ENCODE measurements at regions not wholly inside any gene's neighbourhood (a gene's known extent, or its start where the extent isn't known, plus 50 kb on each side); places are given as distances from the start of the nearest gene placed in this dataset.

- WGBS, 2 experiments (ENCODE audit: low coverage in 1 of 2, low lambda C conversion rate in 2 of 2, missing lambda C conversion rate in 2 of 2) = 51 to 66% methylated on average over 5 of the region's 5 CpGs
Measured at GRCh38 chr10:130230036-130230435, 93.8 kb downstream of the GLRX3 start.

GRCh38 chr10:130230611-130231010, 94.4 kb downstream of the GLRX3 start:
- Histone ChIP-seq H2AFZ (no peak overlapping the region), H3K9me2 (ENCODE audit: insufficient read depth) (no peaks in the 10 kb centered on the region), H3K79me2 (ENCODE audit: insufficient read depth) (no peaks in the 10 kb centered on the region), H3K27me3 (replicated peaks; ENCODE audit: insufficient read depth) (no peaks in the 10 kb centered on the region), H3K4me1 (ENCODE audit: insufficient read depth) (no peaks in the 10 kb centered on the region), H4K20me1 (ENCODE audit: insufficient read depth) (no peaks in the 10 kb centered on the region), H3K9ac (no peak overlapping the region), H3F3A (ENCODE audit: insufficient read depth) (no peaks in the 10 kb centered on the region), H3K9me3 (ENCODE audit: low read depth) (no peaks in the 10 kb centered on the region), H3K4me3 (no peak overlapping the region), H3K27ac (no peak overlapping the region), H3K4me2 (ENCODE audit: unreplicated experiment) (no peak overlapping the region), H3K36me3 (ENCODE audit: low read depth) (no peaks in the 10 kb centered on the region)
- 27 to 29% methylated on average over 6 of the region's 6 CpGs for WGBS, 2 experiments (ENCODE audit: low coverage in 1 of 2, low lambda C conversion rate in 2 of 2, missing lambda C conversion rate in 2 of 2)
- in situ Hi-C loops (cut with MboI) = no loop called here
- no peak for DNase-seq
- no peak for TF ChIP-seq EZH2 (IDR thresholded peaks at IDR 0.05; ENCODE audit: insufficient read depth, poor library complexity, severe bottlenecking)
- TF ChIP-seq EZH2phosphoT487 (IDR thresholded peaks at IDR 0.05; ENCODE audit: insufficient read depth, low read depth) = no peak

More at GRCh38 chr10:130230036-130230435, 93.8 kb downstream of the GLRX3 start:
- in situ Hi-C loops (cut with MboI) = no loop called here
- Histone ChIP-seq H3K4me1 (ENCODE audit: insufficient read depth) (no peaks in the 10 kb centered on the region), H3K9me2 (ENCODE audit: insufficient read depth) (no peaks in the 10 kb centered on the region), H3K27me3 (replicated peaks; ENCODE audit: insufficient read depth) (no peaks in the 10 kb centered on the region), H3K9ac (no peak overlapping the region), H4K20me1 (ENCODE audit: insufficient read depth) (no peaks in the 10 kb centered on the region), H2AFZ (no peak overlapping the region), H3K9me3 (ENCODE audit: low read depth) (no peaks in the 10 kb centered on the region), H3F3A (ENCODE audit: insufficient read depth) (no peaks in the 10 kb centered on the region), H3K4me2 (ENCODE audit: unreplicated experiment) (no peak overlapping the region), H3K79me2 (ENCODE audit: insufficient read depth) (no peaks in the 10 kb centered on the region), H3K27ac (no peak overlapping the region), H3K36me3 (ENCODE audit: low read depth) (no peaks in the 10 kb centered on the region), H3K4me3 (no peak overlapping the region)
- no peak for TF ChIP-seq EZH2 (IDR thresholded peaks at IDR 0.05; ENCODE audit: insufficient read depth, poor library complexity, severe bottlenecking)
- no peak for TF ChIP-seq EZH2phosphoT487 (IDR thresholded peaks at IDR 0.05; ENCODE audit: insufficient read depth, low read depth)
- DNase-seq = no peak

GRCh38 chr10:130231251-130231741, 95.1 kb downstream of the GLRX3 start:
- no peaks in the 10 kb centered on the region for H3K9me3 ChIP-seq (ENCODE audit: low read depth)
- DNase-seq = no peak
- H3K79me2 ChIP-seq (ENCODE audit: insufficient read depth) = no peaks in the 10 kb centered on the region
- no peaks in the 10 kb centered on the region for H3K9me2 ChIP-seq (ENCODE audit: insufficient read depth)
- WGBS, 2 experiments (ENCODE audit: low coverage in 1 of 2, low lambda C conversion rate in 2 of 2, missing lambda C conversion rate in 2 of 2) = 33 to 38% methylated on average over 15 of the region's 15 CpGs
- TF ChIP-seq EZH2phosphoT487 (IDR thresholded peaks at IDR 0.05; ENCODE audit: insufficient read depth, low read depth) (no peak), EZH2 (IDR thresholded peaks at IDR 0.05; ENCODE audit: insufficient read depth, poor library complexity, severe bottlenecking) (no peak)
- no peaks in the 10 kb centered on the region for H4K20me1 ChIP-seq (ENCODE audit: insufficient read depth)
- H3K4me2 ChIP-seq (ENCODE audit: unreplicated experiment) = no peak overlapping the region
- no peak overlapping the region for H3K9ac ChIP-seq
- no peaks in the 10 kb centered on the region for H3K36me3 ChIP-seq (ENCODE audit: low read depth)
- no peaks in the 10 kb centered on the region for H3F3A ChIP-seq (ENCODE audit: insufficient read depth)
- in situ Hi-C loops (cut with MboI) = no loop called here
- H3K4me3 ChIP-seq = no peak overlapping the region
- H2AFZ ChIP-seq = no peak overlapping the region
- H3K27ac ChIP-seq = no peak overlapping the region
- H3K4me1 ChIP-seq (ENCODE audit: insufficient read depth) = no peaks in the 10 kb centered on the region
- H3K27me3 ChIP-seq (replicated peaks; ENCODE audit: insufficient read depth) = no peaks in the 10 kb centered on the region

- no peaks in the 10 kb centered on the region for H3K4me1 ChIP-seq (ENCODE audit: insufficient read depth)
- no peaks in the 10 kb centered on the region for H3F3A ChIP-seq (ENCODE audit: insufficient read depth)
- no peaks in the 10 kb centered on the region for H3K9me3 ChIP-seq (ENCODE audit: low read depth)
- no peak overlapping the region for H2AFZ ChIP-seq
- 36 to 39% methylated on average over 28 of the region's 28 CpGs for WGBS, 2 experiments (ENCODE audit: low coverage in 1 of 2, low lambda C conversion rate in 2 of 2, missing lambda C conversion rate in 2 of 2)
- H3K9me2 ChIP-seq (ENCODE audit: insufficient read depth) = no peaks in the 10 kb centered on the region
- H3K9ac ChIP-seq = no peak overlapping the region
- H3K27ac ChIP-seq = no peak overlapping the region
- H3K4me3 ChIP-seq = no peak overlapping the region
- H3K4me2 ChIP-seq (ENCODE audit: unreplicated experiment) = no peak overlapping the region
- no peaks in the 10 kb centered on the region; the same call in 1 of the 2 replicates for H4K20me1 ChIP-seq (ENCODE audit: insufficient read depth)
- in situ Hi-C loops (cut with MboI) = no loop called here
- no peaks in the 10 kb centered on the region for H3K79me2 ChIP-seq (ENCODE audit: insufficient read depth)
- no peaks in the 10 kb centered on the region for H3K27me3 ChIP-seq (replicated peaks; ENCODE audit: insufficient read depth)
- no peaks in the 10 kb centered on the region for H3K36me3 ChIP-seq (ENCODE audit: low read depth)
- DNase-seq = no peak
- TF ChIP-seq EZH2 (IDR thresholded peaks at IDR 0.05; ENCODE audit: insufficient read depth, poor library complexity, severe bottlenecking) = no peak
- TF ChIP-seq EZH2phosphoT487 (IDR thresholded peaks at IDR 0.05; ENCODE audit: insufficient read depth, low read depth) = no peak
Measured at GRCh38 chr10:130232166-130233034, 96.2 kb downstream of the GLRX3 start.

All from GM23248 (cell line).